HG03280 (cell line): ENCODE measurements at regions not wholly inside any gene's neighbourhood (a gene's known extent, or its start where the extent isn't known, plus 50 kb on each side); places are given as distances from the start of the nearest gene placed in this dataset.
A peak's percentile ranks its signal among the peaks of the same experiment; 100 is the strongest.

Experiments used
- ATAC-seq: cut with Tn5 transposase; IDR thresholded peaks from one replicate; pipeline ENCODE4 v1.9.1; 2021; ENCODE audit warnings: mild to moderate bottlenecking, moderate library complexity; ENCODE audit not compliant: unreplicated experiment

DNA sequence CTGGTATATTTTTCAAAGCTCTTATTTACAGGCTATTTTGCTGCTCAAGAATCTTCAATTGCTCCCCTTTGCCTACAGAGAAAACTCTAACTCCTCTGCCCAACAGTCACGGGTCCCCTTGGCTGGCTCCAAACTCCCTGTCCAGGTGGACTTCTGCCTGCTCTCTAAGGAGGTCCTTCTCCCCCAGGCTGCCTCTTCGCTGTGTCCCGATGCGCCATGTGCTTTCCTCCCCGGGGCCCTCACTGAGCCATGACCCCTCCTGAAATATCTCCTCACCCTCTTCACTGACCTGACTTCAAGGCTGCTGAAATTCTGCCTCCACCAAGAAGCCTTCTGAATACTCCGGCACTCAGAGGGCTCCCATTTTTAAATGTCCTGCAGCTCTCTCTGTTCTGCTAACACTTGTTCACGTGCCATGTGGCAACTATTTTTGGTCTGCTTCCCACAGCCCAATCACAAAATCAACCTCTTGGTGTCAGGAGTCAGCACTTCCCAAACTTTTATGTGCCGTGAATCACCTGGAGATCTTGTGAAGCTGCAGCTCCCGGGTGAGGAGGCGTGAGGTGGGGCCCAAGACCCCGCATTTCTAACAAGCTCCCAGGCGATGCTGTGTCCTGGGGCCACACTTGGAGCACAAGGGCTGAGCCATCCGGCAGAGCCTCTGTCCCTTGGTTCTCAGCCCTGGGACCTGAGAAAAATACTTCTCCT lies 85.7 kb upstream of the COL13A1 start:
- no peak for ATAC-seq

DNA sequence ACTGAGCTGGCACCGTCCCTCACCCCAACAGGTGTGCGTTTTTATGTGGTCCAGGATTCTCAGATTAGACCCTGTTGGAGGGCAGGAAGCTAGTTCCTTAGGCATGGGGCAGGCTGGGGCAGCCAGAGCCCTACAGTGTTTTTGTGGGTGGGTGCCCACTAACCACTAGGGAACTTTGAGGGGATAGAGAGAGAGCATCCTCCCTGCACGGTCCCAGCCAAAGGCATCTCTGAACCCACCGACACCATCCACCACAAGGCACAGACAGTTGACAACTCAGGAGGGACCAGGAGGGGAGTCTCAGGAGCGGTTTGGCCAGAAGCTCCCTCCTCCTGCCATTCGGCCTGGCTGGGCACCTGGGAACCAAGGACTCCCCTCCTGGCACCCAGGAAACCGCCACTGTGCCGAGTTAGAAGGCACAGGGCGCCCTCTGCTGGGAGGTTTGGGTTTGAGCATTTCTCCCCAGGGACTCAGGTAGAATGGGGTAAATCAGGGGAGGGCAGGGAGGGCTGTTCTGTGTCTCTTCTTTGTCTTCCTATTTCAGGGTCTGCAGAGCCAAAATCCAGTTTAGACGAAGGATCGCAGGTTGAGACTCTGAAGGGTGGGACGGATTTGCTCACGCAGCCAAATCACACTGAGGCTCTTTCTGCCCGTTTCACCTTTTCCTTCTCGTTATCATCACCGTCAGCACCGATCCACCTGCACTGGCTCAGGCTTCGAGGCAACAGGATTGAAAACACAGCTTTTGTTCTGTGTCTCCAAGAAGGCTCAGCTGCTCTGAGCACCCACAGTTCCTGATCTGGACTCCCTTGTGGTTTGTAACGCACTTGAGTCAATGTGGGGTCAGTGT lies 84.8 kb upstream of the COL13A1 start:
- ATAC-seq: no peak

DNA sequence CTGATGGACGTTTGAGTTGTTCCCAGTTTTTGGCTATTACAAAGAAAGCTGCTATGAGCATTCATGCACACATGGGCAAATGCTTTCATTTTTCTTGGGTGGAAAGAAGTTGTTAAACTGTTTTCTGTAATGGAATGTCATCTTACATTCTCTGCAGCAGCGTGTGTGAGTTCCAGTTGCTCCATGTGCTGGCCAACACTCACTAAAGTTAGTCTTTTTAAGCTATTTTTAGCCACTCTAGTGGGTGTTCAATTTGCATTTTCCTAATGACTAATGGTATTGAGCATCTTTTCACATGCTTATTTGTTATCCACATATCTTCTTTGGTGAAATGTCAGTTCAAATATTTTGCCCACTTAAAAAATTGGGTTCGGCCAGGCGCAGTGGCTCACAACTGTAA lies 82.8 kb upstream of the COL13A1 start:
- ATAC-seq: no peak

DNA sequence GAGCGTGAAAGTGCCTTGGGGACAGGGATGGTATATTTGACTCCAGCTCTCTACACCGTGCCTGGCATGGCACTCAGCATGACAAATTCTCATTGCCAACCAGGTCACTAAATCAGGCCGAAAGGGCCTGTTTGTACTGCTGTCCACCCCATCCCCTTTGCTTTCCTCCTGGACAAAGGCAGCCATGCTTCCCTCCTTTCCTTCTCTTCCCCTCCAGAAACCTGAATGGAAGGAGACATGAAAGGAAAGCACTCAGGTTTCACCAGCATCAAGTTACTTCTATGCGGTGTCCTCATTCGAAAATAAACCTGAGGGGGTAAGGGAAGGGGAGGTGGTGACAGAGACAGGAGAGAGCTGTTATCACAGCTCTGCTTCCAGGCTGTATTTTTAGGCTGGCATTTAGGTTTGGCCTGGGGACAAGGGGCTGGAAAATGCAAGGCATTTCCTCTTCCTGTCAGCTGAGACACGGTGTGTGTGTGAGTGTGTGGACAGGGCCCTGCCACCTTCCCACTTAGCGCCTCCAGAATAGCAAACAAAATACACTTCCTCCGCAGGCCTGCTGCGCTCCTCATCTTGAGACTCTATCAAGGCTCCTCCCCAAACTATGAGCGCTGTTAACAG lies 79.9 kb upstream of the COL13A1 start:
- no peak for ATAC-seq

DNA sequence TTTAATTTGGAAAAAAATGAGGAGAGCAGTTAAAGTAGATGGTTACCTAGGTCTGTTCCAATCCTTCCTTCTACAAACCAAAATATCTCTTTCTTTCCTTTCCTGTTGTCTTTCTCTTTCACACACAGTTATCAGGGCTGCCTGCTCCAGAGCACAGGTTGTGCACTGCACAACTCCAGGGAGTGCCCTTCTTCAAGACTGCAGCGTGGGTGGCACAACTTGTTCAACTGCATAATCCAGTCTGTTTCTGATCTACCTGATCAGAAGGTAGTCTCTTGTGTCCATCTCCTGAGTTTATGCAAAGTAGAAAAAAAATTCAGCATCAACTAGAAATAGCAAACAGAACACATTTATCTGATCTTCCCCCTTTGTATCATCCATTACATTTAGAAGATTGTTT lies 78.1 kb upstream of the COL13A1 start:
- no peak for ATAC-seq

DNA sequence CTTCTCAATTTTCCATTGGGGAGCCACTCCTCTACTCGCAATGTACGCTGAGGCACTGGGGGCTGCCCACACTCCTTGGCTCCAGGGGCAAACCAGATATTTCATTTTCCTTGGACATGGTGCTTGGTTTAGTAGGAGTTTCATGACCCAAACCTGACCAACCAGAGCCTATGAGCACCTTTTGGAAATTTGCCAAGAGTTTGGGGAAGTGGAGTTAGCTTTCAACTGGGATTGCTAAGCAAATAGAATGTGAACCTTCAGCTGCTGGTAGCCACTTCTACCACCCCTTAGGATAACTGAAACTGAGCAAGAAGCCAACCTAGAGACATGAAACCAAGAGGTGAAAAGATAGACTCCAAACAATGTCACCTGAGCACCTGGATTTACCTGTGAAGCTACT lies 74.9 kb upstream of the COL13A1 start:
- ATAC-seq: no peak

DNA sequence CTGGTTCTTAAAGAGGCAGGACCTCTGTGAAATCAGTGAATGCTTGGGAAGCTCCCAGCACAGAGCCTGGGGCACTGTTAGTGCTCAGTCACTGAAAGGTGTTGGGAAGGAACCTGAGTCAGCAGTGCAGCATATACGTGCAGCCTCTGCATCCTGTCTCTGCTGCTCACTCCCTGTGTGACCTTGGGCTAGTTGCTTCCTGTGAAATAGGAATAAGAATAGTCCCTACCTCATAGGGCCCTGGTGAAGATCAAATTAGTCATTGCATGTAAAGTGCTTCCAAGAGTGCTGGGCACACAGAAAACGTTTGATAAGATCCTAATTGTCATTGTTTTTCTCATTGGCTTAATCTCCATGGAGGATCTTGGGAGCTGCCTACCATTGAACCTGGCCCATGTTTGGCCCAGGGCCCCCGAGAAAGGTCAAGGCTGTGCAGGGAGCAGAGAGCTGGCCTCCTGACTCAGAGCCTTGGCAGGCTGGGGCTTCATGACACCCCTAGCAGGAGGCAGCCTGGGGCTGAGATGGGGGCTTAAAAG lies 73.3 kb upstream of the COL13A1 start:
- ATAC-seq: no peak

DNA sequence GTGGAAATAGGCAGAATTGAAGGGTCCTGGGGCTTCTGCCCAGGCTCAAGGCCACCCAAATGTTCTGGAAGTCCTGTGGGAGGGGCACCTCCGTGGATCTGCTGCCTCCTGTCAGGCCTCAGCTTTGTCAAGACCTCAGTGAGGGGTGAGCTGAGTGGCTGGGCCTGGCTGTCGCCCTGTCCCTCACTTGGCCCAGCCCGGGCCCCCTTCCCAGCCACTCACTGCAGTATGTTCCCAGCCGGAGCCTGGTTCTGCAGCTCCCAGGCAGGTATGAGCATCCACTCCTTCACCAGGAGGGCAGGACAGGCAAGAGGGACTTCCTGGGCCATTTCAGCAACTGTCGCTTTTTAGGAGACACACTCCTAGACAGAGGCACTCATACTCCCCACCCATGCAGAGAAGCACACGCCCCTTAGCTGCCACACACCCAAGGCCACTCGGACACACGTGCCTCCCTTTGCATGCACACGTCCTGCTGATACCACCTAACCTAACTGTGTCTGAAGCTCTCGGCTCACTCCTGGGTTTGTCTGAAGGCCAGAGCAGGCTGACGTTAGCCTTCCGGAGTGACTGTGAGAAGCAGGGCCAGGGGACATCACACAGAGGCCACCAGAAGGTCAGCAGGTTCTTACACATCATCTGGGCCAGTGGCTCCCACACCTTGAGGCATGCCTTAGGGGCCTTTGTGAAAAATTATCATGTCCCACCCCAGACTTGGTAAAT lies 72.2 kb upstream of the COL13A1 start:
- no peak for ATAC-seq

DNA sequence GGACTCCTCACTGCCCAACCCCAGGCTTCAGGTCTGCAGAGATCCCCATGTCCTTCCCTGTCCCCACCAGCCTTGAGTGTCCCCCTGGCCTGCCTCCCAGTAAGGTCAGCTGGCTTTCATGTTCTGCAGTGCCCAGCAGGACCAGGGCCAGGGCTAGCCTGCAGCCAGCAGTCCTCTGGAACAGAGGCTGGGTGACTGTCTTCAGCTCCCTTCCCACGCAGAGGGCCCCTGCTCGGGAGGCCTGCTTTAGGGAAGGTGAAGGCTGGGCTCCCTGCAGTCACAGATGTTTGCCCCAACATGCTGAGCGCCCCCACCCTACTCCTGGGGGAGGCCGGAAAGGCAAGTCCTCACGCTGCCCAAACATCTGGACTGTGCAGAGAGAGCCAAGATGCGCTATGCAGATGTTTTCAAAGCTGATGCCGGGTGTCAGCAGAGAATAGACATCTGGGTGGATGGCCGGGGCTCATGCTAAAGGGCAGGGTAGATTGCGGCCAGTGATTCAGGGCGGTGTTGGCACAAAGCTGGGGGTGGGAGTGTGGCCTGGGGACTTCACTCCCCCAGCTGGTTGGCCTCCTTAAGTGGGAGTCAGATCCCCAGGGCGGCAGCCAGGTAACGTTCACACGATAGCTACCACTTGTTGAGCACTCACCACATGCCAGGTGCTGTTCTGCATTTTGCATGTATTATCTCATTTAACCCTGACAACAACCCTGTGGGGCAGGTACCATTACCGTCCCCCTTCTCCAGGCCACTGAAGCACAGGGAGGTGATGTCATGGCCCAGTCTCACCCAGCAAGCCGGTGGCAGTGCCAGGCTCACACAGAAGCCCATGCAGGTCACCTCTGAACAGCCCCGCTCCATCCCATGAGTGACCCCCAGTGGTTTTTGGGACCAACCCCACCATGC lies 71.2 kb upstream of the COL13A1 start:
- ATAC-seq: no peak

DNA sequence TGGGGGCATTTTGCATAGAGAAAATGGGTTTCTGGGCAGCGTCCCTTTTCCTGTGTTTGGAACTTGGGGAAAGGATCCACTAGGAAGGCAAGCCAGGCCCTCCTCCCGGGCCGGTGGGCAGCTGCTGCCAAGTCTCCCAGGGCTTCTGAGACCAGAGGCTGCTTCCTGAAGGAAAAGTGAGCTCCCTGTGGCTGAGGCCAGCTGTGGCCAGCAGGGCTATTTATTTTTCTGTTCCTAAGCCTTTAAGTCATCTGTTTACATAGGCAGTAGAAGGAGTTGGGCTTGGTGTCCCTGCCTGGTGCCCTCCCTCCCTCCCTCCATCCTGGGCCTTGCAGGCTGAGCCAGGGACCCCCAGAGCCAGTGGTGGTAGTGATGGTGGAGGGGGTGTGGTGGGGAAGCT lies 70.5 kb upstream of the COL13A1 start:
- ATAC-seq: no peak

DNA sequence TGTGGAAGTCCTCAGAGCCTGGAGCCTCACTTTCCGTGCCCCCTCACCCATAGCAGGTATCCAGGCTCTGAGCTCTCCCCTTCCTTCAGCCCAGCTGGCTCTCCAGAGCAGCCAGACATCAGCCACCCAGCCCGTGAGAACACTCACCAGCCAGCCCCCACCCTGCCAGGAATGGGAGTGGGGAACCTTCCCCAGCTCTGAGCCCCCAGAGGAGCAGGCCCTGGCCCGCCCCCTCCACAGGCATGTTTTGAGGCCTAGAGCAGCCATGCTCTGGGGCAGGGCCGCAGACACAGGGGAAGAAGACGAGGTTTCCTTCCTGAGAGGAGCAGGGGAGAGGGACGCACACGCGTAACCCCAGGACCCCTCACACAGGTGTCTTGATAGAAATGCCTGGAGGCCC lies 70.0 kb upstream of the COL13A1 start:
- no peak for ATAC-seq

DNA sequence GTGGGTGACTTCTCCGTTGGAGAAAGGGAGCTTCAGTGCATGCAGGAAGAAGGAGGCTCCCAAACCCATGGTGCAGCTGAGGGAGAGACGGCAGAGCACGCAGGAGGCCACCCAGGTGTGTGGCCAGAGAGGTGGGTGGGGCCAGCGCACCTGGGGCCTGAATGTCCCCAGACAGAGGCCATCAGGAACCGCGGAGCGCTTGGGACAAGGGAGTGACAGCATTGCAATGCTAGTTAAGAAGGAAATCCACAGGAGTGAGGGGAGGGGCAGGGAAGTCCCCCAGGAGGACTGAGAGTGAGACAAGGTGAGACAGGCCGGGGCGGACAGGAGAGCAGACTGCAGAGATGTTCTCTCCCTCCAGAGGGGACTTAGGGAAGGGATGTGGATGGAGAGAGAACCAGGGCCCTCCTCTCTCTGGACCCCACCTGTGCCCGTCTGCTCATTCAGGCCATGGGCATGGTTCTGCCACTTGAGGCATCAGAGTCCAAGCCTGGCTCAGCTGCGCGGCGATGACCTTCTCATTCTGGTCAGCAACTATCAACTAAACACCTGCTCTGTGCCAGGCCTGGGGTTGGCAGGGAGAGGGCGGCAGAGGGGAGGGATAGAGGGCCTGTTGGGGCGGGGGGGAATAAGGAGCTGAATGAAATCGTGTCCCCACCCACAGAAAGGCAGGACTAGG lies 69.4 kb upstream of the COL13A1 start:
- no peak for ATAC-seq

DNA sequence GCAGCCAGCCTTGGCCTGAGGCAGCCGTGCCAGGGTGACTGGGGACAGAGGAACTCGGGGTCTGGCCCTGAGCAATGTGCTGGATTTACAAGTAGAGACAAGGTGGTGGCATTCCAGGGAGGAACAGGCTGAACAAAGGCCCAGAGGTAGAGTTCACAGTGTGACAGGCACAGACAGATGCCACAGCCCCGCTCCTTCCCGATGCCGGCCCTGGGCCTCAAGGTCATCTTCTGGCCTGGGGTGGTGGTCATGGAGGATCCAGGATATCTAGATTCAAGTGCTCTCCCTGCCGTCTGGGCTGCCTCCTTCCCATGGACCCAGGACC lies 68.9 kb upstream of the COL13A1 start:
- no peak for ATAC-seq

DNA sequence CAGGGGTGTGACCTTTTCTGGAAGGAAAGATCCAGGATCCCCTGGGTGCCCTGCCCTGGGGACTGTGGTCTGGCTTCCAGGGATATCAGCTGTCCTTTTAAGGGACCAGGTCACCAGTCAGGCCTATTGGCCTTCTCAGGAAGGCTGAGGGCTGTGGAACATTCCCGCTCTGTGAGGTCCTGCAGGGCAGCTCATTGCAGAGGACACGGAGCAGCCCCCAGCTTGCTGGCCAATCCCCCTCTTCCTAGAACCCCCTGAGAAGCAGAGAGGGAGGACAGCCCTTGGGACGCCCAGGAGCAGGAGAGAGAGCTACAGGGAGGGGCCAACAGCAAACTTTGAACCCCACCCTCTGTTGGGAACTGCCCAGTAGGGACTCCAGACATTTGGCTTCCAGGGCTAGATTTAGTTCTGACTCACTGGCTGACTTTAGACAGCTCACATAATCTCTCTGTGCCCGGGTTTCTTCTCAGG lies 67.9 kb upstream of the COL13A1 start:
- no peak for ATAC-seq

DNA sequence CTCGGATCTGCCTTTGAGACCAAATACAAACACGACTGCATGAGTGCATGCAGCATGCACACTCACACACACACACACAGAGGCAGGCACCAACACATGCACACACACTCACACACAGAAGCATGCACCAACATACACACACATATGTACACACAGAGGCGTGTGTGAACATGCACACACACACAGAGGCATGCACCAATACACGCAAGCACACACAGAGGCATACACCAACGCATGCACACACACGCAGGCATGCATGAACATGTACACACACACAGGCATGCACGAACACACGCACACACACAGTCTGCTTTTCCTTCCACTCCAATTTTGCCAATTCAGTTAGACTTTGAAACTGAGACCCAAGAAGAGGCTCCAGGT lies 67.3 kb upstream of the COL13A1 start:
- no peak for ATAC-seq

DNA sequence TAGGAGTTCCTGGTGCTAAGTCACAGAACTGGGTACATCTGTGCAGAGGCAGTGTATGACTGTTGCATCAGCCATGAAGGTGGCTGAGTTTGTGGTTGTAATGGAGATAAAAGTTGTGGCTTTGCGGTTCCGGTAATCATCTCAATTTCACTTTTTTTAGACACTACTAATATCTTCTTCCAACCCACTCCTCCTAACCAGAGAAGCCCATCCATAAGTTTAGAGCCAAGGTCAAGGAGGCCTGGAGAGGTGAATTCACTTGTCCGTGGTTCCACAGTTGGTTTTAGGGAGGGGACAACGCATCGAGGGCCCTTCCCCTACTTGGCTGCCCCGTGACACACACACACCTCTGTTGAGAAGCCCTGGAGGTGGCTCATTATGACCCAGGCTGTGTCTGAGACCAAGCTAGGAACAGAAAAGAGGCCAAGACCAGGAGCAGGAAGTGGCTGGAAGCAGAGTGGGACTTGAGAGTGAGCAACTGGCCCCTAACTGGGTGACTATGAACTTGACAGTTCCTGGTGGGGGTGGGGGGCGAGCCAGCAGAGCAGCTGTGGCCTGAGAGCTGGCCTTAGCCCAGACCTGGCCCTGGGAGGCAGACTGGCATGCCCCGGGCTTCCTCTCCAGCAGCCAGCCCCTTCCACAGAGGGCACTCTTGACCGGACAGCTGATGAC lies 66.8 kb upstream of the COL13A1 start:
- ATAC-seq: peak; percentile 46

DNA sequence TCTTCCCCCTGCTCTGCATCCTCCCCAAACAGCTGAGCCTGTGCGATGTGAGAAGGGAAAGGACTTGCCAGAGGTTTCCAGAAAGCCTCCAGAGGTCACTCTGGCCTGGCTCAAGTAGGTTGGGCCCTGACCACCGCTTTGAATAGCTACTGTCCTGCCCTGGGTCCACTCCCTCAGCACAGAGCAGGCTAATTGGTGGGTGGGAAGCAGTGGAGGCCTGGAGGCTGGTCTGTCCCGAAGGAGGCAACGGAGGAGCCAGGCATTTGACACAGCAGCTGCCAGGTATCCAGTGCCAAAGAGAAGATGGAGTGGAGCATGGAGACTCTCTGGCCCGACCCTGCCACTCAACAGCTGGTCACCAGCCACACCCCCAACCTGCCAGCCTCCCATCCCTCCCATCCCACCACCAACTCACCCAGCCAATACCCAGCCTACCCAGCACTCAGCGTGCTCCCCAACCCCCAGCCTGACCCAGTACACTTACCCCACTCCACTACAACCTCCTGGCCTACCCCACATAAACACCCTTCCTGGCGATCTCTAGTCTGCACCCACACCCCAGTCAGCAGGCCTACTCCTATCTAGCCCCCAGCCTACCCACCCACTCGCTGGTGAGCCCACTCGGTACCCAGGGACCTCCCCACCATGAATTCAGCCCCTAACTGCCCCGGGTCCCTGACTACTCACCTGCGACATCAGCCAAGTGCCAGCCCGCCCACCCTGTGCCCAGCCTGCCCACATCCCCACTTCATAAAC lies 64.6 kb upstream of the COL13A1 start:
- ATAC-seq: no peak

DNA sequence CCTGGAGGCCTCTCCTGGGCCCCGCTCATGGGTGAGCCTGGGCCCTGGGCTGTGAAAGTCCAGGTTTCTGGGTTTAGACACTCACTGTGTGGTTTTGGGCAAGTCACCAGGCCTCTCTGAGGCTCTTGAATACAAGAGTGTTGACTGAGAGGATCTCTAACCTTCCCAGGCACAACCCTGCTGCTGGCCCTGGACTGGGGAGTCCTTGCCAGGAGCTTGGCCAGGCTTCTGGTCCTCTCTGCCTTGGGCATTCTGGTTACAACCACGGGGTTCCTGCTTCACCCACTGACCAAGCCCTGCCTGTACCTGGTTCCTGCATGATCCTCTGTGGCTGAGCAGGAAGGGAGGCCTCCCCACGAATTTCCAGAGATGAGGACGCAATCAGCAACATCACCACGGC lies 63.6 kb upstream of the COL13A1 start:
- no peak for ATAC-seq
